ENCODE measurements at regions not wholly inside any gene's neighbourhood (a gene's known extent, or its start where the extent isn't known, plus 50 kb on each side); places are given as distances from the start of the nearest gene placed in this dataset.

GRCh38 chr2:17276220-17276619, 242.0 kb downstream of the RAD51AP2 start:
- TF ChIP-seq CTCF (IDR thresholded peaks at IDR 0.05) = no peak
- no peak for TF ChIP-seq POLR2A (IDR thresholded peaks at IDR 0.05)
- TF ChIP-seq POLR2AphosphoS5 (IDR thresholded peaks at IDR 0.05) = no peak

Measured in stomach (tissue), 4 donors.